GM10266 (cell line): ENCODE measurements at regions not wholly inside any gene's neighbourhood (a gene's known extent, or its start where the extent isn't known, plus 50 kb on each side); places are given as distances from the start of the nearest gene placed in this dataset.

ENCODE experiments used
- DNase-seq: peaks from one replicate; pipeline ENCODE4 v3.0.0; 2012; ENCODE audit errors: extremely low spot score
- TF ChIP-seq, protein P1 (sequence below): IDR thresholded peaks from 2 replicates; pipeline ENCODE4 v1.5.1; 2012; ENCODE audit warnings: mild to moderate bottlenecking, low read depth; ENCODE audit not compliant: control insufficient read depth, insufficient read depth; ENCODE audit errors: missing control alignments

- TF ChIP-seq, protein P1, sequence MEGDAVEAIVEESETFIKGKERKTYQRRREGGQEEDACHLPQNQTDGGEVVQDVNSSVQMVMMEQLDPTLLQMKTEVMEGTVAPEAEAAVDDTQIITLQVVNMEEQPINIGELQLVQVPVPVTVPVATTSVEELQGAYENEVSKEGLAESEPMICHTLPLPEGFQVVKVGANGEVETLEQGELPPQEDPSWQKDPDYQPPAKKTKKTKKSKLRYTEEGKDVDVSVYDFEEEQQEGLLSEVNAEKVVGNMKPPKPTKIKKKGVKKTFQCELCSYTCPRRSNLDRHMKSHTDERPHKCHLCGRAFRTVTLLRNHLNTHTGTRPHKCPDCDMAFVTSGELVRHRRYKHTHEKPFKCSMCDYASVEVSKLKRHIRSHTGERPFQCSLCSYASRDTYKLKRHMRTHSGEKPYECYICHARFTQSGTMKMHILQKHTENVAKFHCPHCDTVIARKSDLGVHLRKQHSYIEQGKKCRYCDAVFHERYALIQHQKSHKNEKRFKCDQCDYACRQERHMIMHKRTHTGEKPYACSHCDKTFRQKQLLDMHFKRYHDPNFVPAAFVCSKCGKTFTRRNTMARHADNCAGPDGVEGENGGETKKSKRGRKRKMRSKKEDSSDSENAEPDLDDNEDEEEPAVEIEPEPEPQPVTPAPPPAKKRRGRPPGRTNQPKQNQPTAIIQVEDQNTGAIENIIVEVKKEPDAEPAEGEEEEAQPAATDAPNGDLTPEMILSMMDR = no peak
- DNase-seq = no peak
These were observed 186.4 kb upstream of the E2F7 start for GRCh38 chr12:77251799-77252198.

DNA sequence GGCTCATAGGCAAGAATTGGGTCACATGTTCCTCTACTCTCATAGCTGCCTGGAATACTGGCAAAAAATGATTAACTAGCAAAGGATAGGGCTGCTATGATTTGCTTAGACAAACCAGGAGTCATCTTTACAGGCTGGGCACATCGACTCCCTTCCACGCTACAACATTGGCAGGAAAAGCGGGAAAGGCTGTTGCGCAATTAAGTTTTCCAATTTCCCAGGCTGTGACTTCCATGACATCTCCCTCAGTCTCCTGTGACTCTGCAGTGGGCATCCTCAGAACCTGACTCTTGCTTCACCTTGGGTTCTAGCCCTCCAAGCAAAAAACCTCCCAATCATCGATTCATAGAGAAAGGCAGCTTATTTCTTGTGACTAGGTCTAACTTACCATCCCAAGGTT is 184.5 kb upstream of the E2F7 start:
- DNase-seq = no peak
- TF ChIP-seq, protein P1 = no peak

DNA sequence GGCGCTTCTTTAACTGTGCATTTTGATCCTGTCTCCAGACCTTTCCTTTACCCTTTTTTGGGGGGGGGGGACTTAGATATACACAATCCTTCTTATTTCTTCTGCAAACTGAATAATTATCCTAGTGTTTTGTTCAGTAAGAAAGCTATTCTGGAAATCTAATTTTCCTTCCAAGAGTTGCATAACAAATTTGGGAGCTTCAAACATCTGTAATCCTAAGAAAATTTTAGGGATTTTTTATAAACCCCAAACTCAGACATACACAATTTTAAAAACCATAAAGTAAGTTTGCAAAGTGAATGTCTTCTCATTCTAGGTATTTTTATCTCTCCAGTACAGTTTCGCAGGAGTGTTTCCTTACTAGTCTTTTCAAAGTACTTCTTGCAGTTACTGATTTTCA is 182.7 kb upstream of the E2F7 start:
- TF ChIP-seq, protein P1 = no peak
- no peak for DNase-seq

DNA sequence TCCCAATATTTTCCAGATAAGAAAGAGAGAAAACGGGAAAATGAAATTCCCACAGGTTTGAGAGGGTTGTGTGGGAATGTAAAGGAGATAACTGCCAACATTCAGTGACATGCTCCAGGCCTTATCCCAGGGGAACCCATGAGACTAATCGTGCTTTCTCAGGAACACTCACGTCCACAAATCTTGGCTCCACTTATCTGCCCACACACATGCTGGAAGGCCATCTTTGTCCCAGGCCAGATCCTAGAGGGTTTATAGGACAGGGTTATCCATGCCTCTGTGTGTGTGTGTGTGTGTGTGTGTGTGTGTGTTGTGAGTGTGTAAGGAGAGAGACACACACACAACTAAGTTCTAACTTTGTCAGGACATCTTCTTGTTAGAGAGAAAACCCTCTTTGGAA is 182.2 kb upstream of the E2F7 start:
- no peak for DNase-seq
- TF ChIP-seq, protein P1 = no peak

DNA sequence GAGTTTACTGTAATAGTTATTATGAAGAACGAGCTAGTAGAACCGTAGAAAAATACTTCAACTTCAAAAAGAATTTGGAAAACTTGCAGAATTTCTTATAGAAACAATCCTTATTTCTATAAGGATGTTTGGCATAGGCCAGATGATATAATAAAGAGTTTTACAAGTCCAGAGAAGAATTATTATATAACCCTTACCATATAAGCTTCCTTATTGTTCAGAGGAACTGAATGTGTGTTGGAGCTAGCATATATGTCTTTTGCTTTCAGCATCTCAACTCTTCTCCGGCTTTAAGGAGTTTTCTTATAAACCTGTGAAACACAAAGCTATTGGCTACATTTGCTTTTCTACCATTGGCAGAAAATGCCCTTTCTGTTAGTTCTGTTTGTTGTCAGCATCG is 178.0 kb upstream of the E2F7 start:
- TF ChIP-seq, protein P1 = no peak
- no peak for DNase-seq

- TF ChIP-seq, protein P1 = no peak
- DNase-seq = no peak
These were observed 174.2 kb upstream of the E2F7 start for GRCh38 chr12:77239617-77240016.

DNA sequence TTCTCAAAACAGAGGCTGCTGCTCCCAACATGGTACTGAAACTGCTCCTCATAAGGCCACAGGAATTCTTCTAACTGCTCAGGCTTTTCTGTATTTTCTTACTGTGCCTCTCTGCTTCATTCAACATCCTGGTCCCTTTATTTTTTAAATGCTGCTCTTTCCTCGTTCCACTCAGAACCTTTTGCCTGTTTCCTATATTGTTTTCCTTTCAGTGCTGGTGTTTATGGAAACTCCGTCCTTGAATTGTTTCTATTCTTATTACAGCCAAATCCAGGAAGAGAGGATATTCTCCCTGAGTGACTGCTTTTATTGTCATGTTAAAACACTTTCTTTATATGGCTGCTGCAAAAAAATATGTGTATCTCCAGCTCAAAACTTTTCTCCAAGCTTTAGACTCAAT is 173.0 kb upstream of the E2F7 start:
- DNase-seq = no peak
- TF ChIP-seq, protein P1 = no peak

DNA sequence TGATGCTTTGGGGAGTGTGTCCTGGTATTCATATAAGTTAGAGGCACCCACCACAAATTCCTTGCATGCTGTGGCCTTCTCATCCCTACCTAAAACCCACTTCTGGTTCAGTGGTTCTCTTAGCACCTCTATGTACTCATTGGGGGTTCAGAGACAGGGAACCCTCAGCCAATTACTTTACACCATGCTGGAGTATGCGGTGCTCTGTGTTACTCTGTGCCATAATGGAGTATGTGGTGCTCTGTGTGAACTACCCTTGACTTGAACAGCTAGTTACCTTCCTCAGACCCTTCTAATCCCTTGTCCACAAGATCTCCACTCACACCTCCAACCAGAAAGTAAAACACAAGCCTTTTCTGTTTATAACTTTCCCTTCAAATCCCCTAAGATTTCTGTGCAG is 172.5 kb upstream of the E2F7 start:
- no peak for DNase-seq
- TF ChIP-seq, protein P1 = no peak
